ENCODE measurements at regions not wholly inside any gene's neighbourhood (a gene's known extent, or its start where the extent isn't known, plus 50 kb on each side); places are given as distances from the start of the nearest gene placed in this dataset.

DNA sequence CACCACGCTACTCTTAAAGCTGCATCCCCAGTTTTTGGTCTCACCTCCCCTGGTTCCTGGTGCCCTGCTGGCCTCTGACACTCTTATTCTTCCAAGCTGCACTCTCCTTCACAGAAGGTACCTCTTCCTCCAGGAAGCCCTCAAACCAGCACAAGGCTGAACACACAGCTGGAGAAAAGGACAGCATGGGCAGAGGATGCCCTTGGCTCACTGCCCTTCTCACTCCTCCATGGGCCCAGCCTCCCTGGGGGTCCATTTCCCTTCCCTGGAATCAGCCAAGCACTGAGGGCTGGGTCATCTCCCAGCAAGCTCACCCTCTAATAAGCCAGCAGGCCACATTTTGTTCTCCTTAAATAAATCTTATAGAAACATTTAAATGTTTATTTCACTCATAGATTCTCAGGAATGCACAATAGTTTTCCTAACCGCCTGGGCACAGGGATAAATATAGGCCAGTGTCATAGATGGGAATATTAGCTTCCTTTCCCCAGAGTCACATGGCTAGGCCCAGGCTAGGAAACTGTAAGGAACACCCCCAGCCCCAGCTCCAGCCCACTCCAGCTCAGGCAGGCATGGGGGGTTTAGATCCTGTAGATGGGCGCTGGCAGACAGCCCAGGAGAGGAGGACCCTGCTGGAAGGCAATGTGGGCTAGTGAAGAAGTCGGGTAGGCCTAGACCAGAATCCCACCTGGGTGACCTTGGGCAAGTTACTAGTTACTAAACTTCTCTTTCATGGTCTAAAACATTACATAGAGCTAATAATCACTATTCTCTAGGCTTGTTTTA lies 51.5 kb downstream of the IRAG1 start:
- Histone ChIP-seq H3K27ac (peak overlapping the region in 3 of 4 donors; percentile 8 to 49 (median 40)), H3K4me3 (no peak overlapping the region), H3K9me3 (no peaks in the 10 kb centered on the region), H3K36me3 (no peaks in the 10 kb centered on the region), H3K27me3 (no peaks in the 10 kb centered on the region), H3K4me1 (peaks cover 25 to 39% (median 37%) of the 10 kb centered on the region in 4 donors)
- no peak for DNase-seq
- 68 to 69% methylated on average over 4 of the region's 4 CpGs for WGBS, 2 donors
- no peak for TF ChIP-seq POLR2A (IDR thresholded peaks at IDR 0.05)
- TF ChIP-seq POLR2AphosphoS5 (IDR thresholded peaks at IDR 0.05): no peak
- TF ChIP-seq, protein P1, sequence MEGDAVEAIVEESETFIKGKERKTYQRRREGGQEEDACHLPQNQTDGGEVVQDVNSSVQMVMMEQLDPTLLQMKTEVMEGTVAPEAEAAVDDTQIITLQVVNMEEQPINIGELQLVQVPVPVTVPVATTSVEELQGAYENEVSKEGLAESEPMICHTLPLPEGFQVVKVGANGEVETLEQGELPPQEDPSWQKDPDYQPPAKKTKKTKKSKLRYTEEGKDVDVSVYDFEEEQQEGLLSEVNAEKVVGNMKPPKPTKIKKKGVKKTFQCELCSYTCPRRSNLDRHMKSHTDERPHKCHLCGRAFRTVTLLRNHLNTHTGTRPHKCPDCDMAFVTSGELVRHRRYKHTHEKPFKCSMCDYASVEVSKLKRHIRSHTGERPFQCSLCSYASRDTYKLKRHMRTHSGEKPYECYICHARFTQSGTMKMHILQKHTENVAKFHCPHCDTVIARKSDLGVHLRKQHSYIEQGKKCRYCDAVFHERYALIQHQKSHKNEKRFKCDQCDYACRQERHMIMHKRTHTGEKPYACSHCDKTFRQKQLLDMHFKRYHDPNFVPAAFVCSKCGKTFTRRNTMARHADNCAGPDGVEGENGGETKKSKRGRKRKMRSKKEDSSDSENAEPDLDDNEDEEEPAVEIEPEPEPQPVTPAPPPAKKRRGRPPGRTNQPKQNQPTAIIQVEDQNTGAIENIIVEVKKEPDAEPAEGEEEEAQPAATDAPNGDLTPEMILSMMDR (IDR thresholded peaks at IDR 0.05): no peak
- no peak for TF ChIP-seq EP300 (IDR thresholded peaks at IDR 0.05)
- ATAC-seq (ENCODE audit: low FRiP score in 2 of 2): no peak

DNA sequence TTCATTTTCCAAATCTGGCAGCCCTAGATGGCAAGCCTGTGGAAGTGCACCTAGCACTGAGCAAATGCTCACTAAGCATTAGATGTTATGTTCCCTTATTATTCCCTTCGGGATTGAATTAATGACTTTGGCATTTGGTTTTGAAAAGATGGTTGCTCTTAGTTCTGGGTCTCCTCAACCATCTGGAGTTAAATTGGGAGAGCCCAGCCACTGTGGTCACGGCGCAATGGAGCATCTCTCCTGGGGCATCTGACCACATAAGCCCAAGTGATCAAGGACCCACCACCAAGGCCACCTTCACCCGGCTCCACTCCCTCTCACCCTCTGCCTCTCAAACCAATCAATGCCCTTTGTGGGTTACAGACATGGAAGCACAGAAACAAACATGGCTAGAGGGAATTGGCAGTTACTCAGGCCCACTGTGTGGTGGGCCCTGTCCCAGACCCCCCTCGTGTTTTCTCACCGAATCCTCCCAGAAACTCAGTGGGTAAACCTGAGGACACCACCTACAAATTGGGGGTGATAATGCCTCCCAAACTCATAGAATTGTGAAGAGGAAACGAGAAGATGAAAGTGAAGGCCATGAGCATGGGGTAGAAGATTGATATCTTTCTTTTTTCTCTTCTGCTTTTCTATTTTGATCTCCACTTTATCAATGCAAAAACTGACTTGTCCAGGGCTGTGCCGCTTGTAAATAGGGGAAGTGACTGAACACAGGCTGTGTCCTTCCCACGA lies 52.2 kb downstream of the IRAG1 start:
- DNase-seq: no peak

DNA sequence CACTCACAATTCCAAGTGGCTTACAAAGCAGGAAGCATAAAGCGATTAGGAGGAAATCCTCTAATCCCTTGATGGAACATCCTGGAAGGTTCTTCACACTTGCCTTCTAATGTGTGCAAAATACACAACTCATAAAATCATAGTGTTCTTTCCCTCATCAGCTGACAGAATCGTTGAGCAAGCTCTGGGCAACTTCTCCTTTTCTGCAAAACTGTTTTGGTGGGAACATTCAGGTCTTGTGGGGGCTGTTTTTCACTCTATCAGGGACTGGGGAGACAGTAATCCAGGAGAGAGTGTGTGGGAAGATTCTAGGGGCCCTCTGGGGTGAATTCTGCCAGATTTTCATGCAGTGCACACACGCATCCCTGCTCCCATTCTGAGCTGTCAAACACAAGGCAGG lies 53.2 kb downstream of the IRAG1 start:
- no peak for TF ChIP-seq EP300 (IDR thresholded peaks at IDR 0.05)
- TF ChIP-seq, protein P1 (IDR thresholded peaks at IDR 0.05): no peak
- TF ChIP-seq POLR2A (IDR thresholded peaks at IDR 0.05): no peak
- no peak for TF ChIP-seq POLR2AphosphoS5 (IDR thresholded peaks at IDR 0.05)
- ATAC-seq (ENCODE audit: low FRiP score in 2 of 2) (peak in 1 of 2 donors; percentile 38), DNase-seq (no peak)
- 44 to 61% methylated on average over 3 of the region's 3 CpGs for WGBS, 2 donors
- Histone ChIP-seq H3K27me3 (no peaks in the 10 kb centered on the region), H3K36me3 (no peaks in the 10 kb centered on the region), H3K4me3 (no peak overlapping the region), H3K27ac (peak overlapping the region in 2 of 4 donors; percentile 23 to 45), H3K4me1 (peaks cover 24 to 27% (median 25%) of the 10 kb centered on the region in 4 donors), H3K9me3 (no peaks in the 10 kb centered on the region)

More for the DNA sequence above, 52.2 kb downstream of the IRAG1 start:
- Histone ChIP-seq H3K27me3 (no peaks in the 10 kb centered on the region), H3K4me3 (no peak overlapping the region), H3K4me1 (peaks cover 25 to 36% (median 31%) of the 10 kb centered on the region in 4 donors), H3K9me3 (no peaks in the 10 kb centered on the region), H3K27ac (peak overlapping the region in 2 of 4 donors; percentile 40 to 49), H3K36me3 (no peaks in the 10 kb centered on the region)
- WGBS, 2 donors: 80% methylated on average over 9 of the region's 9 CpGs
- TF ChIP-seq POLR2A (IDR thresholded peaks at IDR 0.05) (no peak), POLR2AphosphoS5 (IDR thresholded peaks at IDR 0.05) (no peak), EP300 (IDR thresholded peaks at IDR 0.05) (no peak)
- TF ChIP-seq, protein P1 (IDR thresholded peaks at IDR 0.05): no peak
- ATAC-seq (ENCODE audit: low FRiP score in 2 of 2): peak; percentile 56 to 70

DNA sequence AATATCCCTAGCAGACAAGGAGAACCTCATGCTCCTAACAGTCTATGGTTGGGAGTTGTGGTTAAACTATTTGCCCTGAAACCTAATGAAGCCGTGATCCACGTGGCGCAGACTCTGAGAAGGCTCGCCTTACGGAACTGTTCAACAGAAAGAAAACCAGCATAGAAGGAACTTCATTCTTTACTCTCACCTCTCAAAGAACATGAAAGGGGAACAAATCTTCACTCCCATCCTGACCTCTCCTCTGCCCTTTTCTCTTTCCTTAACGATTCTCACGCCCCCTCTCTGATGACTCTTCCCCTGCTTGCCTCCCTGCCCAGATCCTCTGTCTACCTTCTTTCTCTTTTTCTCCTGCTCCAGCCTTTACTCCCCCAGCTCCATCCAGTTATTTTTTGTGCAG lies 54.2 kb downstream of the IRAG1 start:
- DNase-seq (no peak), ATAC-seq (ENCODE audit: low FRiP score in 2 of 2) (no peak)
- peaks cover 24 to 25% (median 24%) of the 10 kb centered on the region in 4 donors for H3K4me1 ChIP-seq
- H3K4me3 ChIP-seq: no peak overlapping the region
- no peaks in the 10 kb centered on the region for H3K36me3 ChIP-seq
- H3K9me3 ChIP-seq: no peaks in the 10 kb centered on the region
- no peaks in the 10 kb centered on the region for H3K27me3 ChIP-seq
- H3K27ac ChIP-seq: peak overlapping the region in 3 of 4 donors; percentile 7 to 45 (median 23)
- WGBS, 2 donors: 60 to 90% methylated on average over 7 of the region's 7 CpGs
- no peak for TF ChIP-seq POLR2AphosphoS5 (IDR thresholded peaks at IDR 0.05)
- TF ChIP-seq, protein P1 (IDR thresholded peaks at IDR 0.05): no peak
- no peak for TF ChIP-seq POLR2A (IDR thresholded peaks at IDR 0.05)
- no peak for TF ChIP-seq EP300 (IDR thresholded peaks at IDR 0.05)
